HG03520 (cell line): ENCODE measurements at regions not wholly inside any gene's neighbourhood (a gene's known extent, or its start where the extent isn't known, plus 50 kb on each side); places are given as distances from the start of the nearest gene placed in this dataset.
"Not testable (repeated sequence)": the region's sequence is repeated elsewhere in the genome, so short reads cannot be mapped to it uniquely, and the experiment has no call there.

ENCODE experiments used
- ATAC-seq: cut with Tn5 transposase; IDR thresholded peaks from one replicate; pipeline ENCODE4 v1.9.1; 2021; ENCODE audit warnings: mild to moderate bottlenecking, moderate library complexity; ENCODE audit not compliant: unreplicated experiment

DNA sequence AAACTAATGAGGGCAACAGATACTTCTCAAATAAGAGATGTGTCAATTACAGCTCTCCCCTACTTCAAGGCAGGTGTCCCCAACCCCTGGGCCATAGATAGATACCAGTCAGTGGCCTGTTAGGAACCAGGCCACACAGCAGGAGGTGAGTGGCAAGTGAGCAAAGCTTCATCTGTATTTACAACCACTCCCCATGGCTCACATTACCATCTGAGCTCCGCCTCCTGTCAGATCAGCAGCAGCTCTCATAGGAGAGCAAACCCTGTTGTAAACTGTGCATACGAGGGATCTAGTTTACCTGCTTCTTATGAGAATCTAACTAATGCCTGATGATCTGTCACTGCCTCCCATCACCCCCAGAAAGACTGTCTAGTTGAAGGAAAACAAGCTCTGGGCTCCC is 422.1 kb downstream of the GJA1 start:
- ATAC-seq = no peak

DNA sequence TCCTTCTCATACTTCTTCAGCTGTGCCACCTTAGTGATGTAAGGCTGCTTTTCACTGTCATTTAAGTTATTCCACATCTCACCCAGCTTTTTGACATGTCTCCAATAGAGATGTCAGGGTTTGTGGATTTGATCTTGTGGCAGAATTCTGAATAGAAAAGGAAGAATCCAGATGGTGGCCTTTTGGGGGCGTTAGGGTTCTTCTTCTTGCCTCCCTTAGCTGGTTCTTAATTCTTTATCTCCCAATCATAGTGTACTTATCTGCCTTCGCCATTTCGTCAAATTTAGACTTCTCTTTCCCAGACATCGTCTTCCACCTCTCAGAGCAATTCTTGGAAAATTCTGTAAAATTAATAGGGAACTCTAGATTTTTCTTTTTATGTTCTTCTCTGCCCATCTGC is 422.9 kb downstream of the GJA1 start:
- ATAC-seq = no peak

DNA sequence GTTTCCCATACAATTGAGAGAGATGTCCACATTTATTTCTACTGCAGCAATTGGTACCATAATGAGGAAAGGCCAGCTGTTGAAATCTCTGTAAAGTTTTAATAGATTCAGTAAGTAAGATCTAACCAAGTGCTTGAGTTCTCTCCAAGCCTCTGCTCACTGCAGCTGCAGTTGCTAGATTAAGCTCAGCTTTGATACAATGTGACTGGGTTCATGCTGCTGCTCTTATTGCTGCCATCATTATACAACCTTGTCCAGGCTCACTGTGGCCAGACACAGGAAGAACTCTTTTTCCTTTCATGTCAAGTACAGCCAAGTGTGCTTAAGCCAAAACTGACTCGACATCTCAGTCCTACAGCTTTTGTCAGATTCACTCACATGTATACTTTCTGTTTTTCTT is 423.5 kb downstream of the GJA1 start:
- no peak for ATAC-seq

DNA sequence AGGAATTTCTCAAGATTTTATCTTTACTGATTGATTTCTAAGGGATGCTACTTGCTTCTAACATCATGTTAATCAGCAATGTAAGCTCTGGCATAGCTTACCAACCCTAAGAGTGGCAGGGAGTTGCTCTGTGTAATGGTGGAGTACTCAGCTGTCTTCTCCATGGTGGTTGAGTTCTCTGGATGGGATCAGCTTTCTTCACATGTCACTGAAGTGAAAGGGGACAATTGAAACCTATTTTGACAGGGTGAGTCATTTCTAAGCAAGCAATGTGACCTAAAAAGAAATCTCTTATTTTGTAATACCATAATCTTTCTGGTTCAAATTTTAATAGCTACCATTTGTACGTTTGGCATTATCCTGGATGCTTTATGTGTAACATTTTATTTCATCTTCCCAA is 430.4 kb downstream of the GJA1 start:
- no peak for ATAC-seq

DNA sequence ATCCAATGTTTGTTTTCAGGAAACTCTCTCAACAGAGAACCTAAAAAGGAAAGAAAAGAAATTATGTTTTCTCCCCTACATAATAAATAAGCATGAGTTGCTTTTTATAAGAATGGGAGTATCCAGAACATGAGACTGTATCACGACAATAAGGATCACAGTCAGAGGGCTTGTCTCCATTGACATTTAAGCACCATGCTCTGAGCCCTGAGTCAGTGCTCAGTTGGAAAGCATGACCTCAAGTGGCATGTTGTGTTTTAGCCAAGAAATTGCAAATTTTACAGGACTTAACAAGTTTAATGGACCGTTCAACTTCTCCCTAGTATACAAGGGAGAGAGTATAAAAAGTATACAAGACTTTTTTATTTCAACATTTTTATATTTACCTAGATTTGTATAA is 431.6 kb downstream of the GJA1 start:
- ATAC-seq = no peak

DNA sequence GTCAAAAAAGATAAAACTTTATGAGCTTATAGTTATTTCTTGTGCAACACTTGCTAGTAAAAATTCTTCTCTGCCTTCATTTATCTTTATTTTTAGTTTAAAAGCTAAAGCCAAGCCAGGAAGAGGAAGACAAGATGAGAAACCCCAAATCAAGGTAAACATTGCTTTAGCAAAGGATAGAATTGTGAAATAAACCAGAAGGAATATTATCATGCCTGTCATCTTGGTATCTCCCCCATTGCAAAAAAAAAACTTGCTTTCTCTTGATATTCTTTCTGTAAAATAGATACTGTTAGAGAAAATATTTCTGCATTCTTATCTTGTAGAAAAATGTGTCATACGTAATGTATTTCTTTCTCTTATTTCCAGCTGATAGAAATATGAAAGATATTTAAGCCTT is 432.8 kb downstream of the GJA1 start:
- ATAC-seq = no peak

DNA sequence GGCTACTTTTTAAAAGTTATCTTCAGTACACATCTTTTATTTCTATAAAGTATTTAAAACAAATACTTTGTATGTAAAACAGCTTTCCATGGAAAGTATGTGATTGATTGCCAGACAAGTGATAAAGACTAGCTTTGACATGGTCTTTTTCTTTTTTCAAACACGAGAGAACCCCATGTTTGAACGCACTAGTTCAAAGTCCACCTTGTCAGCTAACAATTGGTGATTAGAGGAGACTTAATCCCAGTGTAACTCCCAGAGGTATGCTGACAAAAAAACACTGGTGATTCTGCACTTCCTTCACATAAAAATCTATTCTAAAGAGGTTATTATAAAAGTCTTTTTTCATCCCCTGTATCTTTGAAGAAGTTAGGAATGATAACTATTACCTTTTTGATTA is 438.1 kb downstream of the GJA1 start:
- ATAC-seq = no peak

DNA sequence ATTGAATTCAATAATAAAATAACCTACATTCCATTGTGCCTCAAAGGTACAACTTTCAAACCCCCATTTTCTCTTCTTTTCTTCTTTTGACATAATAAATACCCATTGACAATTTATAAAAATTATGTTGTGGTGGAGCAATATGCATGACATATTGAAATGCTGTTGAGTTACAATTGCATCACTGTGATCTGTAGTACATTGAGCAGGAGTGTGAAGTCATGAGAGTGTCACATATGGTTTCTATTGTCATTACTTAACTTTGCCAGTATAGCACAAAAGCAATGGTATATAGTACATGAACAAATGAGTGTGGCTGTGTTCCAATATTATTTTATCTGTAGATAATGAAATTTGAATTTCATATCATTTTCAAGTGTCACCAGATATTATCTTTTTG is 441.3 kb downstream of the GJA1 start:
- no peak for ATAC-seq

DNA sequence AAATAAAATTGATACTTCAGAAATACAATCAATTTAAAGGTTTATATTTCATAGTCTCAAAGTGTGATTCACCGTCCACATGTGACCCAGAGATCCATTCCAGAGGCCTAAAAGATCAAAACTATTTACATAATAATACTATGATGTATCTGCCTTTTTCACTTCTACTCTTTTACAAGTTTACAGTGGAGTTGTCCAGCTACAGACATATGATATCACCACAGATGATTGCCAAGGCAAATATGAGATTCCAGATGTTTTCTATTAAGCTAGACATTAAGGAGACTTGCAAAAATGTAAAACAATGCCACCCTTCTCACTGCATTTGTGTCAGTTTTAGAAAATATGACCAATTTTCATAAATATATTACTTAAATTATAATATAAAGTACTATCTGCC is 443.7 kb downstream of the GJA1 start:
- no peak for ATAC-seq

DNA sequence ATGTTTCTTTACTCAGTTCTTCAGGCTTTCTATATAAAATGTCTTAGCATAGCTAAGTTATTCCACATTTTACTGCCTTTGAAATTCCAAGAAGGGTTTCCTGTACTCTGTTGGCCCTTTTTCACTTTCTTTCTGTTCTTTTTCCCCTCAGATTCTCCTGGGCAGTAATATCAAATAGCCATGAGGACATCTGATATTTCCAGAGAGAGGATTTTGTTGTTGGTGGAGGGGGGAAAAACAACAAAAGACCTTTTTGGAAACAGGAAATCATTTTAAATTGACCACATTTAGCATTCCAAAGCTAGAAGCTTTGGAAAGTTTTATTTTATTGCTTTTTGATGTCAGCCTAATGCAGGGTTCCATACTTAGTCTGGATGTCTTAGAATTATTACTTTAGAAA is 445.4 kb downstream of the GJA1 start:
- no peak for ATAC-seq

DNA sequence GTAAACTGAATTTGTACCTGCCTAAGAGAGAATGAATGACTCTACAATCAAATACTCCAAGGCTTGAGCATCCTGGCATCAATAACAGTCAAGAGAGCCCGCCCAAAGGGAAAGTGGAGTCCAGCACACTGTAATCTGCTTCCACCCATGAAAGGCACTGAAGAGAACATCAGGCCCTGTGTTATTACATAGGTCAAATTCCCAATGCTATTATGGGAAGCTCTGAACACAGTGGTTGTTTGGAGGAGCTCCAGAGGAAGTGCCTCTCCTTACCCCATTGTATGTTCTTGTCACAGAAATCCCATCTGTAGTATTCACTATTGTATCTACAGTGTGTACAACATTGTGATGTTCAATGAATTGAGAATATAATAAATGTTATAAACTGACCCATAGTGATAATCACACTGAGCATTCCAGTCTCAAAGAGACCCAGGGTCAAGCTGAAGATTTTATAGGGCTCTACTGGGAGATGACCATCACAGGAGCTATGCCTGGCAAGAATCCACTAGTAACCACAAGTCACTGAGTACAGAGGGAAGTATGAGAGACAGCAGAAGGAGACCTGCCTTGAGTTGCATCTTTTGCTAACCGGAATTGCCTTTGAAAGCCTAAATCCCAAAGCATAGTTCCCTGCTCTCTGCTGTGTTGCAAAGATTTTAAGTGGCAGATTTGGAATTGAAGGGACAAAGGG is 446.7 kb downstream of the GJA1 start:
- no peak for ATAC-seq

DNA sequence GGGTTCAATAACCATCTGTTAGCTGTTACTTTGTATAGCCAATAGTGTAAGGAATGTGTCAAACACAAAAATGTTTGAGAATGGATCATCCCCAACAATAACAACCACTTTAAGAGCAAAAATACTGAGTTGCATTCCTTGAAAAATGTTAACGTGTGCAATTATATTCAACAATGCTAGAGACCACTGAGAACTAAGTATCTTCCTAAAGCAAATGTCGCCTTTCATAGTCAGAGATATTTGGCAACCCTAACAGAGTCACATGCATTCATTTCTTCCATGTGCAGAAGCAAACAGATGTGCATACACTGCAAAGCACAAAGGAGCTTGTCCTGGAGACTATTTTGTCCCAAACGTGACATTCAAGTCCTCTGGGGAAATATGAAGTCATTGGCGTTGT is 448.6 kb downstream of the GJA1 start:
- no peak for ATAC-seq

DNA sequence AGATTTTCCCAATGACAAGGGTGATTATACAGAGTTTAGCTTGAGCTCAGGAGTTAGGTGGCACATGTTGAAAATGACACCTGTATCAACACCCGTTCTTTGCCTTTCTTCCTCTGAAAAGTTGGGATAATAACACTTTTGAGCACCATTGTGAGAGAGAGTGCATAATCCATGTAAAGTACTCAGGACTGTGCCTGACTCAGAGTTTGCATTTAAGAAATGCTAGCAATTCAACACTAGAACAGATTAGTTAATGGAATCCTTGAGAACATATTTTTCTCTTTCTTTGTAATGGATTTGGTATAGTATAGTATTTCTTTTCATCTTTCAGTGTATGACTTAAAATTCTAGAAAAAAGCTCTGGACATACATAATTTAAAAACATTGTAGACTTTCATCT is 449.2 kb downstream of the GJA1 start:
- ATAC-seq = no peak

DNA sequence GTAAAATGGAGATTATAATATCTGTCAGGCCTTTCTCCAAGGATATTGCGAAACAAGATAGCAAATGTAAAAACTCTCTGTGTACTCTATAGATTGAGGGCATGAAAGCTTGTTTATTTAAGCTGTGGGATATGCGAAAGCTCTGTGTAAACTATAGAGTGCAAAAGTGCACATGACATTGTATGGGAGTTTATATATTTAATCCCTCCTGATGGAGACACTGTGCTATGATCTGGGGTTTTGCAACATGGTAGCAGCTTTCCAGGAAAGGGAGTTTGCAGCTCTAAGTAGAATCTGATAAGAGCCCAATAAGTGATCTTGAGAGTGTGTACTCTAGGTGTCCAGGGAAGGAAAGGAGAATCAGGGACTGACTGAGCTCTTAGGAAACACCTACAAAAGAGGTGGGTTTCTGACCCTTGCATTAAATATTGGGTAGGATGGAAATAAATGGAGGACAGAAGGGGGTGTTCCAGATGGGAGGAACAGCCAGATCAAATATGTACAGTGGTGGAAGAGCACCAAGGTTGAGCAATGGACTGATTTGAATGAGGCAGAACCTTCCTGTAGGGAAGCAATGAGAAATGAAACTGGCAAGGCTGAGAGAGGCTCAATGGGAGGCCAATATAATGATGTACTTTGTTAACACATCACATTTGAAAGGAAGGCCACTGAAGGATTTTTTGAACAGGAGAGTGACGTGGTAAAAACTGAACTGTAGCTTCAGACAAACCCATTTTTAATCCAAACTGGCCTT is 450.1 kb downstream of the GJA1 start:
- no peak for ATAC-seq

DNA sequence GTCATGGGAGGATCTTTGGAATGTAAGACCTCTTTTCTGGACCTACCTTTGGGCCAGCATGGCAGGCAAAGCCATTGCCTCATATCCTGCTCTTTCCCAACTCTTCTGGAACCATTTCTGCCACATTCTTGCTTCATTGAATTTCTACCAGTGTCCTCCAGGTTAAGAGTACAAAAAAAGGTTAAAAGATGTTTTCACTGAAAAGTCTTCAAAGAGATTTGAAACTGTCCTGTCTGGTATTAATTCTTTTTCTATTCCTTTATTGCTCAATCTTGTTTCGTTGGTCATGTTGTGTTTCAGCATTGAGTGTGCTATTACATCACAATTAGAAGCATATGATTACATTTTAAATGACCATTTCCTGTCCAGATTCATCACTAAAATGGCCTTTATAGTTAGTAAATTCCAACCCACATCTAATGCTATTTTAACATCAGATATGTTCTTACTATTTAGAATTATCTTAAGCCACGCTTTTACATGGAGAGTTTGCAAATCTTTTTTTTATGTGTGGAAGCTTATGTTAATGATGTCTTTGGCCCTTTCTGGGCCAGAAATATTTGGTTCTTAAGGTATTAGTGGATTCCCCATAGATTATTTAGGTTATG is 450.9 kb downstream of the GJA1 start:
- no peak for ATAC-seq

DNA sequence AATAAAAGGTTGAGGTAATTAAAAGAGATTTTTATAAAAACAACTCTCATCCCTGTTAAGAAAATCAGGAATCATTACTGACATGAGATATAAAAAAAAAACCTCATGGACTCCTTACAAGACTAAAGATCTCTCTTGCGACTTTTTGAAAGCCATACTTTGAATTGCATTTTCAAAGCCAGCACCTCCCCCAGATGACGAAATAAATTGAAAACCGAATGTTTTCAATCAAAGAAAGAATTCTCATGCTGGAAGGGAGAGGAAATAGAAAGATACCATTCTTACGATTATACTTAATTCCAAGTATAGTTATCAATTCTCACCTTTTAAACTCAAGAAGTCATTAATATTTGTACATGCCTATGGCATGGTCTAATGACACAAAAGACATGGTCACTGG is 452.3 kb downstream of the GJA1 start:
- no peak for ATAC-seq

DNA sequence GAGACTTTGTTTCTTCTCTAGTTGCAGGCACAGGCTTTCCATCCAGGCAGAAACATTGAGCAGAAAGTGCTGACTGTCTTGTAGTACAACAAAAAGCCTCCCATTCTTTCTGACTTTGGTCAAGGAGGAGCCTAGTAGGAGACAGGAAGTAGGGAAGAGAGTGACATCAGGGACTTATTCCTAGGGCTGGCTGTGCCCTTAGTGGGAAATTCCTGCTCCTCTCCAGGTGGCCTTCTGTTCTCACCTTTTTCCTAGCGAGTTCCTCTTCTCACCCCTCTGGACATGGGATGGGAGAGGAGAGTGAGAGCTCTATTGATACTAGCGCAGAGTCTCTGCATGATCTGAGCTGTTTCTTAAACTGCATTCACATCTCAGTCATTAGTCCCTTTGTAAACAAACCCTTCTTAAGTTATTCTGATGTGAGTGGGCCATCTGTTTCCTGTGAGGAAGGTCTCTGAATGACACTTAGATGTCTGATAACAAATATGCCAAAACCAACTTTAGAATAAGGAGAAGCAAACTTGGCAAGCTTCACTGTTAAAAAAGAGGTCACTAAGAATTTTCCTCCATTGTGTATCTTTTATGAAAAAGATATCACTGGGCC is 455.0 kb downstream of the GJA1 start:
- ATAC-seq = no peak

DNA sequence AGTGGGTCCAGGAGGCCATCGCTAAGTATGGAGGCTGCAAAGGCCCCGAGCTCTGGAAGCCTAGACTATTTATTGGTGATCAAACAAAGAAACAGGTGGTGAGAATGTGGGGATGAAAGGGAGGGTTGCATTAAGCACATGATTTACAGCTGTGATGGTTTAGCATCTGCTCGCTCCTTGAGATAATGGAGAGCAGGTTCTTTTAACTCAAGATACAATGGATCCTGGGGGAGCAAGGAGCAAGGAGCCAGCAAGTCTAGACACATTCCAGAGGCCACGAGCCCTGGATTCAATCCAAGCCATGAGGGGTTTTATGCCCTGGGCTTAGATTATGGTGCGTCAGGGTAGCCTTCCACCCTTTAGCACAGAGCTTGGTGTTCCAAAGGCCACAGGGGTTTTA is 460.3 kb downstream of the GJA1 start:
- ATAC-seq = not testable (repeated sequence)

DNA sequence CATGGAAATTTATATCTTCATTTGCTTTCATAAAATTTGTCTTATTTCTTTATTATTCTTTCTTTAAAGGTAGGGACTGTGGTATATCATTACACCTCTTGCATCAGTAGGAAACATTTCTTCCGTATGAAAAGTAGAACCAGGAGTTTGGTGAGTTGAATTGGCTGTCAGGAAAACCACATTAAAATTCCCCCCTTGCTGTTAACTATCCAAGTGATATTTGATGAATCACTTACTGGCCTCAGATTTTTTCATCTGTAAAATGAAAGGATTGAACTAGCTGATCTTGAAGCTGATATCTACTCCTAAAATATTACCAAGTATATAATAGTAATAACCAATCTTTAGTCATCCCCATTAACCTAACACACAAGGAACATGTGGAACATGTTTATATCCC is 460.9 kb downstream of the GJA1 start:
- no peak for ATAC-seq

DNA sequence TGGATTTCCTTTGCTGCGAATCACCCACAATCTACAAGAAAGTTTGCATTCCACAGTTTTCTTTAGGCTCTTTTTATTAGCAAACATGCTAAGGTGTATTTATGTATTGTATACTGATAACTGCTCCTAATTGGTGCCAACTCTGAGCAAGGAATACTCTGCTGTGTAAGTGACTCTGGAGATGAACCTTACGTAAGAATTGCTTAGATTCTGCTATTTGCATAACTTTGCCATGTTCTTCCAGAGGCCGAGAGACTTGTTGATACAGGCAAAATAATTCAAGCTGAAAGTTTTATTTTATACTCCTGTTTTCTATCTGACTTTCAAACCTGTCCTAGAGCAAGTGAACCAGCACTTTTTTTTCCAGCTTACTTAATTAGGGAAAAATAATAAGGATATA is 461.3 kb downstream of the GJA1 start:
- no peak for ATAC-seq

DNA sequence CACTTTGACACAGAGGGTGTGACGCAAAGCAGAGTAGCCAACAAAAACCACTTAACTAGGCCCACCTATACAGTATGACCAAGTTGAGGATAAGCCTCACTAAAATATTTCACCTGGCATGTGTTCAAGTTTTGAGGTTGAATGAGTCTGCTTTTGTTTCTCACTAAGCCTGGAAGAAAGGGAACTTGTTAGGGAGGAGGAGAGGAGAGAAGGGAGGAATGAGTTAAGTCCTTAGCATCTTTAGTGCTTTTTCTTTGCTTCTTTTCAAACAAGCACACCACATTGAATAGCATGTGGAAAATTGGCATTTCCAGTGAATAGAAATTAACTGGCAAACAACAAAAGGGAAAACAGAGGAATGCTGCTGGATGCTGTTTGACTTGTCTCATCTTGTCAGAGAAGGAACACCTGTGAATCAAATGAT is 461.9 kb downstream of the GJA1 start:
- no peak for ATAC-seq

DNA sequence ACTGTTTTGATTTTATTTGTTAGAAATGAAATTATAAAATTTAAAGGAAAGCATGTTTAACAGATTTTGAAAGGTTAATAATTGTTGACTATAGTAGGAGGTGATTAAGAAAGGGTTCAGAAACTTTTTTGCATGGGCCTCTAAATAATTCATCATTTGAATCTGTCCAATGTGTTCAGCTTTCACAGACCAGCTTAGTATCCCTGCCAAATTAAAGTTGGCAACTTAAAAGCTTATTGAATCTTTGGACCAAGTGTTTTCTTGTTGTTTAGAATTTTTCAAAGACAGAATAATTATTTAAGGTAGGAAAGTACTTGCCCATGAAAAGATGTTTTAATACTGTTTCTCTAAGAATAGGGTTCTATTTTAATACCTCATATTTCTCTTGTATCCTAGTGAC is 466.0 kb downstream of the GJA1 start:
- ATAC-seq = no peak
